ENCODE measurements at regions not wholly inside any gene's neighbourhood (a gene's known extent, or its start where the extent isn't known, plus 50 kb on each side); places are given as distances from the start of the nearest gene placed in this dataset.

DNA sequence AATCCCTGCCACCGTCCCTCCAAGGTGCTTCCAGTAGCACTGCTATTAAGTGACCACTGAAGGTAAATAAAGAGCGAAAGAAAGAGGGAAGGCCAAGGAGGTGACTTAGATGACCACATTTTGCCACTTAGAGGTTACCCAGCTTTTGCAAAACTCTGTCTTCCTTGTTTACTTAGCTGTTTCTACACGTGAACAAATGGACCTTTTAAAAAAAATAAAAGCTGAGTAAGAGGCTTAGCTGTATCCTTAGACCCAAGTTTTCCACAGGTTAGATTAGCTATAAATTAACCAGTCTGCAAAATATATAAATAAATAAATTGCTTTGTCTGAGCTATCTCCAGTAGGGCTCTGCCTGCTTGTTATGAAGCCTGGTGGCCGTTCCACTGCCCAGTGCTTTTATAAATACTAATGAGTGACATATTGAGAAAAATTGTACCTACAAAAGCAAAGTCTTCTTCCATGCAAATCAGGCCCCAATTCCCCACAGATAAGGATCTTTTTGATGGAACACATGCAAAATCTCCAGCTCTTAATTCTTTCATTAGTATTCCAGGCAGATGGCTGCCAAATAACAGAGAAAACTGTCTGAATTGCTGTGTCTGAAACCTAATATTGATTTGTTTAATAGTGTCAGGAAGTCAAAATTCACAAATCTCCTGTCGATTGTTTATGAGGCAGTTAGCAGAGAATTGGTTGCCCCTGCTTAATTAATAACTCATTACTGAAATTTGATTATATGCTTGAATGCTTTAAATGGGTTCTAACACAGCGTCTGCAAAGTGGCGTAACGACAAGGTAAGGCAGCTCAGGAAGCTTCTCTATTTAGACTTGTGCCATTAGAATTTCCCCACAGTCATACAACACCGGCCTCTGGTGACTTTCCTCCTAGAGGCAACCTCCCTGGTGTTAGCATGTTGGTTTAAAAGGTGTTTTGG is 176.7 kb downstream of the EMX2 start (continued):
- TF ChIP-seq, protein P1, sequence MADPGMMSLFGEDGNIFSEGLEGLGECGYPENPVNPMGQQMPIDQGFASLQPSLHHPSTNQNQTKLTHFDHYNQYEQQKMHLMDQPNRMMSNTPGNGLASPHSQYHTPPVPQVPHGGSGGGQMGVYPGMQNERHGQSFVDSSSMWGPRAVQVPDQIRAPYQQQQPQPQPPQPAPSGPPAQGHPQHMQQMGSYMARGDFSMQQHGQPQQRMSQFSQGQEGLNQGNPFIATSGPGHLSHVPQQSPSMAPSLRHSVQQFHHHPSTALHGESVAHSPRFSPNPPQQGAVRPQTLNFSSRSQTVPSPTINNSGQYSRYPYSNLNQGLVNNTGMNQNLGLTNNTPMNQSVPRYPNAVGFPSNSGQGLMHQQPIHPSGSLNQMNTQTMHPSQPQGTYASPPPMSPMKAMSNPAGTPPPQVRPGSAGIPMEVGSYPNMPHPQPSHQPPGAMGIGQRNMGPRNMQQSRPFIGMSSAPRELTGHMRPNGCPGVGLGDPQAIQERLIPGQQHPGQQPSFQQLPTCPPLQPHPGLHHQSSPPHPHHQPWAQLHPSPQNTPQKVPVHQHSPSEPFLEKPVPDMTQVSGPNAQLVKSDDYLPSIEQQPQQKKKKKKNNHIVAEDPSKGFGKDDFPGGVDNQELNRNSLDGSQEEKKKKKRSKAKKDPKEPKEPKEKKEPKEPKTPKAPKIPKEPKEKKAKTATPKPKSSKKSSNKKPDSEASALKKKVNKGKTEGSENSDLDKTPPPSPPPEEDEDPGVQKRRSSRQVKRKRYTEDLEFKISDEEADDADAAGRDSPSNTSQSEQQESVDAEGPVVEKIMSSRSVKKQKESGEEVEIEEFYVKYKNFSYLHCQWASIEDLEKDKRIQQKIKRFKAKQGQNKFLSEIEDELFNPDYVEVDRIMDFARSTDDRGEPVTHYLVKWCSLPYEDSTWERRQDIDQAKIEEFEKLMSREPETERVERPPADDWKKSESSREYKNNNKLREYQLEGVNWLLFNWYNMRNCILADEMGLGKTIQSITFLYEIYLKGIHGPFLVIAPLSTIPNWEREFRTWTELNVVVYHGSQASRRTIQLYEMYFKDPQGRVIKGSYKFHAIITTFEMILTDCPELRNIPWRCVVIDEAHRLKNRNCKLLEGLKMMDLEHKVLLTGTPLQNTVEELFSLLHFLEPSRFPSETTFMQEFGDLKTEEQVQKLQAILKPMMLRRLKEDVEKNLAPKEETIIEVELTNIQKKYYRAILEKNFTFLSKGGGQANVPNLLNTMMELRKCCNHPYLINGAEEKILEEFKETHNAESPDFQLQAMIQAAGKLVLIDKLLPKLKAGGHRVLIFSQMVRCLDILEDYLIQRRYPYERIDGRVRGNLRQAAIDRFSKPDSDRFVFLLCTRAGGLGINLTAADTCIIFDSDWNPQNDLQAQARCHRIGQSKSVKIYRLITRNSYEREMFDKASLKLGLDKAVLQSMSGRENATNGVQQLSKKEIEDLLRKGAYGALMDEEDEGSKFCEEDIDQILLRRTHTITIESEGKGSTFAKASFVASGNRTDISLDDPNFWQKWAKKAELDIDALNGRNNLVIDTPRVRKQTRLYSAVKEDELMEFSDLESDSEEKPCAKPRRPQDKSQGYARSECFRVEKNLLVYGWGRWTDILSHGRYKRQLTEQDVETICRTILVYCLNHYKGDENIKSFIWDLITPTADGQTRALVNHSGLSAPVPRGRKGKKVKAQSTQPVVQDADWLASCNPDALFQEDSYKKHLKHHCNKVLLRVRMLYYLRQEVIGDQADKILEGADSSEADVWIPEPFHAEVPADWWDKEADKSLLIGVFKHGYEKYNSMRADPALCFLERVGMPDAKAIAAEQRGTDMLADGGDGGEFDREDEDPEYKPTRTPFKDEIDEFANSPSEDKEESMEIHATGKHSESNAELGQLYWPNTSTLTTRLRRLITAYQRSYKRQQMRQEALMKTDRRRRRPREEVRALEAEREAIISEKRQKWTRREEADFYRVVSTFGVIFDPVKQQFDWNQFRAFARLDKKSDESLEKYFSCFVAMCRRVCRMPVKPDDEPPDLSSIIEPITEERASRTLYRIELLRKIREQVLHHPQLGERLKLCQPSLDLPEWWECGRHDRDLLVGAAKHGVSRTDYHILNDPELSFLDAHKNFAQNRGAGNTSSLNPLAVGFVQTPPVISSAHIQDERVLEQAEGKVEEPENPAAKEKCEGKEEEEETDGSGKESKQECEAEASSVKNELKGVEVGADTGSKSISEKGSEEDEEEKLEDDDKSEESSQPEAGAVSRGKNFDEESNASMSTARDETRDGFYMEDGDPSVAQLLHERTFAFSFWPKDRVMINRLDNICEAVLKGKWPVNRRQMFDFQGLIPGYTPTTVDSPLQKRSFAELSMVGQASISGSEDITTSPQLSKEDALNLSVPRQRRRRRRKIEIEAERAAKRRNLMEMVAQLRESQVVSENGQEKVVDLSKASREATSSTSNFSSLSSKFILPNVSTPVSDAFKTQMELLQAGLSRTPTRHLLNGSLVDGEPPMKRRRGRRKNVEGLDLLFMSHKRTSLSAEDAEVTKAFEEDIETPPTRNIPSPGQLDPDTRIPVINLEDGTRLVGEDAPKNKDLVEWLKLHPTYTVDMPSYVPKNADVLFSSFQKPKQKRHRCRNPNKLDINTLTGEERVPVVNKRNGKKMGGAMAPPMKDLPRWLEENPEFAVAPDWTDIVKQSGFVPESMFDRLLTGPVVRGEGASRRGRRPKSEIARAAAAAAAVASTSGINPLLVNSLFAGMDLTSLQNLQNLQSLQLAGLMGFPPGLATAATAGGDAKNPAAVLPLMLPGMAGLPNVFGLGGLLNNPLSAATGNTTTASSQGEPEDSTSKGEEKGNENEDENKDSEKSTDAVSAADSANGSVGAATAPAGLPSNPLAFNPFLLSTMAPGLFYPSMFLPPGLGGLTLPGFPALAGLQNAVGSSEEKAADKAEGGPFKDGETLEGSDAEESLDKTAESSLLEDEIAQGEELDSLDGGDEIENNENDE (IDR thresholded peaks at IDR 0.05; ENCODE audit: insufficient replicate concordance, low read length): no peak
- TF ChIP-seq JUN (IDR thresholded peaks at IDR 0.05; ENCODE audit: low read depth, low read length) (no peak), KDM5A (IDR thresholded peaks at IDR 0.05; ENCODE audit: low read length) (no peak), GTF2F1 (IDR thresholded peaks at IDR 0.05; ENCODE audit: borderline replicate concordance, low read depth, low read length) (no peak), TAF7 (optimal IDR thresholded peaks at IDR 0.05; ENCODE audit: borderline replicate concordance, low read depth, low read length) (no peak), CHD2 (IDR thresholded peaks at IDR 0.05; ENCODE audit: low read length) (no peak), TBP (IDR thresholded peaks at IDR 0.05; ENCODE audit: low read depth, low read length) (no peak), SRF (IDR thresholded peaks at IDR 0.05; ENCODE audit: low read depth, low read length) (no peak), EGR1 (IDR thresholded peaks at IDR 0.05; ENCODE audit: borderline replicate concordance, low read depth, low read length) (no peak), CREB1 (IDR thresholded peaks at IDR 0.05) (no peak), POLR2A (IDR thresholded peaks at IDR 0.05; ENCODE audit: control extremely low read depth in 1 of 2, low read depth in 2 of 2, low read length in 2 of 2) (no peak)

Measured in H1 (cell line).